ENCODE measurements at regions not wholly inside any gene's neighbourhood (a gene's known extent, or its start where the extent isn't known, plus 50 kb on each side); places are given as distances from the start of the nearest gene placed in this dataset.

DNA sequence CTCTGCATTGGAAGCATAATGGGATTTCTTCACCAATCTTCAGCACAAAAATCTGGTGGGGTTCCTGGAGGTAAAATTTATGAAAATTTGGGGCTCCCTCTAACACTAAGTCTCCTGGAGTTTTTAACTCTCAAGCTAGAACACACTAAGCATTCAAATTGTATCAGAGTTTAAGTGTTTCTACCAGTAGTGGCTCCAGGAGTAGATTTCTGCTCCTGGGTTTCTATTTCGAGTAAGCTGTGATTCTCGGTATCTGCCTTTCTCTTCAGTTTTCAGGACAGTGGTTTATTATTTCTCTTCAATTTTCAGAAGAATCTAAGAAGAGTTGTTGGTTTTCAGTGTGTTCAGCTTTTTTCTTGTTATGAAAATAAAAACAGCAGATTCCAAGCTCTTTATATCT lies 566.4 kb upstream of the KCND2 start:
- TF ChIP-seq, protein P1, sequence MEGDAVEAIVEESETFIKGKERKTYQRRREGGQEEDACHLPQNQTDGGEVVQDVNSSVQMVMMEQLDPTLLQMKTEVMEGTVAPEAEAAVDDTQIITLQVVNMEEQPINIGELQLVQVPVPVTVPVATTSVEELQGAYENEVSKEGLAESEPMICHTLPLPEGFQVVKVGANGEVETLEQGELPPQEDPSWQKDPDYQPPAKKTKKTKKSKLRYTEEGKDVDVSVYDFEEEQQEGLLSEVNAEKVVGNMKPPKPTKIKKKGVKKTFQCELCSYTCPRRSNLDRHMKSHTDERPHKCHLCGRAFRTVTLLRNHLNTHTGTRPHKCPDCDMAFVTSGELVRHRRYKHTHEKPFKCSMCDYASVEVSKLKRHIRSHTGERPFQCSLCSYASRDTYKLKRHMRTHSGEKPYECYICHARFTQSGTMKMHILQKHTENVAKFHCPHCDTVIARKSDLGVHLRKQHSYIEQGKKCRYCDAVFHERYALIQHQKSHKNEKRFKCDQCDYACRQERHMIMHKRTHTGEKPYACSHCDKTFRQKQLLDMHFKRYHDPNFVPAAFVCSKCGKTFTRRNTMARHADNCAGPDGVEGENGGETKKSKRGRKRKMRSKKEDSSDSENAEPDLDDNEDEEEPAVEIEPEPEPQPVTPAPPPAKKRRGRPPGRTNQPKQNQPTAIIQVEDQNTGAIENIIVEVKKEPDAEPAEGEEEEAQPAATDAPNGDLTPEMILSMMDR (IDR thresholded peaks at IDR 0.05): no peak
- TF ChIP-seq POLR2A (IDR thresholded peaks at IDR 0.05): no peak
- no peak for TF ChIP-seq EP300 (IDR thresholded peaks at IDR 0.05)

Measured in tibial nerve (tissue), 4 donors.